GM19395 (cell line): ENCODE measurements at regions not wholly inside any gene's neighbourhood (a gene's known extent, or its start where the extent isn't known, plus 50 kb on each side); places are given as distances from the start of the nearest gene placed in this dataset.

Experiments
- ATAC-seq: cut with Tn5 transposase; IDR thresholded peaks from one replicate; pipeline ENCODE4 v1.9.1; 2021; ENCODE audit warnings: mild to moderate bottlenecking, moderate library complexity; ENCODE audit not compliant: unreplicated experiment

DNA sequence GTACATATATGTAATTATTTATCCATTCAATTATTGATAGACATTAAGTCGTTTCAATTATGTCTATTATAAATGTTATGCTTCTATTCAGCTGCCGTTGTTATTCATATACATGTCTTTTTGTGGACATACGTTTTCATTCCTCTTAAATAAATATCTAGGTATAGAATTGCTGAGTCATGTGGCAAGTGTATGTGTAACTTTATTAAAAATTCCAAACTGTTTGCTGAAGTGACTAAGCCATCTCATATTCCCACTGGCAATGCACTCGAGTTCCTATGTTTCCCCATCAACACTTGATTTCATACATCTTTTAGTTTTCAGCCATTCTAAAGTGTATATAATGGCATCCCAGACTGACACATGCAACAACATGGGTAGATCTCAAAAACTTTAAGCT is 739.7 kb upstream of the POU3F2 start:
- ATAC-seq = no peak

DNA sequence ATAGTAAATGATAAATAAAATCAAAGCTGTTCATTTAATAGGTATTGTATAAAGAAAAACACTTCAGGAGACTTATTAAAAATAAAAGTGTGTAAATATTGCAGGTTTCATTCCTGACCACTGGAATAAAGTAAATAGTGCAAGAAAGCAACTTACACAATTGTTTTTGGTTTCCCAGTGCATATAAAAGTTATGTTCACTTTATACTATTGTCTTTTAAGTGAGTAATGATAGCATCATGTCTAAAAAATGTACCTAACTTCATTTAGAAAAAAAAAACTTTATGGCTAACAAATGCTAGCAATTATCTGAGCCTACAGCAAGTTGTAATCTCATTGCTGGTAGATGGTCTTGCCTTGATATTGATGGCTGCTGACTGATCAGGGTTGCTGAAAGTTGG is 726.6 kb upstream of the POU3F2 start:
- no peak for ATAC-seq

DNA sequence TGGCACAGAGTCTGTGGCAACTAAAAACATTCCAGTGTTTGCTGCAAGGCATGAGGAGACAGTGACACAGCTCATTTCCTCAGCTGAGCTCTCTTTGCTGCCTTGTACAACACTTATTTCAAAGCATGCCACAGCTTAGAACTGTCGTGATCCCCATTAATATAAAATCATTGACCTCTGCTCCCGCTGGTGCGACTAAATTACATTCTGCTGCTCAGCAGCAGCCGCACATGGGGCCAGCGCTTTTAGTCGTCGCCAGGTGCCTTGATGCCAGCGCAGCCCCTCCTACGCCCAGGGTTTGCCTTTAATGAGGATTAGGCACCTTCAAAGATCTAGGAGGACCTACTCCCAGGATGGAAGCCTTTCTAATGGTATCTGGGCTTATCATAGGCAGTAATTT is 717.9 kb upstream of the POU3F2 start:
- ATAC-seq = no peak

DNA sequence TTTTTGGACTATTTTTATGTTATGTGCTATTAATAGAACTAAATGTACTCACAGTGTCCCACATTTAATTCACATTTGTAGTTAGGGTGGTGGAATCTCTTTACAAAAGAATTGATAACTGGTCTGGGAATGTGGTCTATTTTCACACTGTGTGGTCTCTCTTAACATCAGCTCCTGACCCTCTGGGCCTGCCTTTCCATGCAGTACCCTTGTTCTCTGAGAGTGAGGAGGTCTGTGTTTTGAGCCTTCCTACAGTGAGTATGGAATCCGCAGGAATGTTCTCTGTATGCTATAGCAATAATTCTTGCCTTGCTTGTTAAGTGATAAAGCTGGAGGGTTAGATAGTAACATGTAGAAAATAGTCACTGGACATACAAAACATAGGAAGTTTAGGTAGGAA is 717.3 kb upstream of the POU3F2 start:
- no peak for ATAC-seq

DNA sequence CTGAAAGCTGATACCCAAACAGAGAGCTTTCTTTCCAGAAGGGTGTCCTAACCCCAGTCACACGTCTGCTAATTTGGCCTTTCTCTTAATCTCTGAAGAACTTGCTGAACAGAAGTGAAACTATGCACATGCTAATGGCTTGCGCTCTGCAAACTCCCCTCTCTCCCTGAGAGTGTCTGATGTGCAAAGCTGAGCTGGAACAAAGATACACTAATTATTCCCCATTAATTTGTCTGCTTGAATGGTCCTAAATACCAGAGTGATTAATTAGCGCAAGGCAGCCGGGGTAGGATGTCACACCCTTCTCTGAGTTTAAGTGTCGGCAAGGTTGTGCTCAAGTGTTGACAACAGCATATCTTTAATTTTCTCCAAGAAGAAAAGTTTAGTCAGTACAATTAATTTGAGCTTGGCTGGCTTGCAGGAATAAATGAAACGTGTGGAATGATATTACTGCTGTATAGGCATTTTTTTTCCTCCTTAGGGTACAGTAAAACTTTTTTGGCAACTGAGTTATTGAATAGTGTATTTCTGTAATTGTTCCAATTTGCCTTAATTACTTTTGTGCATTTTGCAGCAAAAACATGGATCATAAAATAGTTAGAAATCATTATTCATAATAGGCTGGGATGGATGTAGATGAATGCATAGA is 715.9 kb upstream of the POU3F2 start:
- ATAC-seq = no peak

DNA sequence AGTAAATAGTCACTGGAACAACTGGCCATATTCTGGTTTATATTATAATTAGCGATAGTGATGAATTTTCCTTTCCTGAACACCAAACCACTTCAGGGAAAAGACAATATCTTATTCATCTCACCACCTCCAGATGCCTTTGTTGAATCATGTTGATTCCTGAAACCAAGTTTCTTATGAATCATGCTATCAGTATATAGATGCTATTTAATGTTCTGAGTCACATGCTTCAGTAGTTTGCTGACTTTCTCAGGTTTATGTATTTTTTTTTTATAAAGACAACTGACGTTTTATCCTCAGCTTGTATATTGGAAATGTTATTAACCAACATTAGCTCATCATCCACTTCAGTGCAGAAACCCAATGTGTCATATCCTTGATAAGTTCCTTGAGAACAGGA is 710.2 kb upstream of the POU3F2 start:
- ATAC-seq = no peak

DNA sequence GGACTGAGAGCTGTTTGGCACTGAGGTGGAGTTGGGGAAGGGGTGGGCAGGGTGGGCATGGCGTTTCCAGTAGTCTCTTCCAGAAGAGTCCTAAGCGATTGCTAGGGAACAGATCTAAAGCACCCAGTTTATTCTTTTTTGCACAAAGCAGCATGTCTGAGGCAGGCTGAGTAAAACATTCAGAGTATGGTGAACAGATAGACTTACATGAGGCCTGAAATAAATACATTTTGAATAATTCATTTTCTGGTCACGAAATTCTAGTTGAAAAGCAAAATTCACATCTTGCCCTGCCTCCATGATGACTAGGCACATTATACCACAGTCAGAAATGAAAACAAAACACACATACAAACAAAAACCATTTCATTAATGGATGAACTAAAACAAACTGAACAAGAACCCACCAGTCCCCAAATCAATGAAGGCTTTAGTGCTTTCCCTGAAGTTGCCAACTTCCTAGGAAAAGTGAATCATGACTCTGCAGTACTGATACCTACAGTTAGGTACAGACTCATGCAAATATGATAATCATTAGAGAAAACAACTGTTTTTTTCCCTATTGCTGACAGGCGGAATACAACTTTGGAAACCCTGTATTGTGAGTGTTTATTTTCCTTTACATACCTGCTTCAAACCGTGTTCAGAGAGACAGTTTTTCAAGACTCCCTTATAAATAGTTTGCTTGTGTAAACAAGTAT is 702.9 kb upstream of the POU3F2 start:
- ATAC-seq = no peak

DNA sequence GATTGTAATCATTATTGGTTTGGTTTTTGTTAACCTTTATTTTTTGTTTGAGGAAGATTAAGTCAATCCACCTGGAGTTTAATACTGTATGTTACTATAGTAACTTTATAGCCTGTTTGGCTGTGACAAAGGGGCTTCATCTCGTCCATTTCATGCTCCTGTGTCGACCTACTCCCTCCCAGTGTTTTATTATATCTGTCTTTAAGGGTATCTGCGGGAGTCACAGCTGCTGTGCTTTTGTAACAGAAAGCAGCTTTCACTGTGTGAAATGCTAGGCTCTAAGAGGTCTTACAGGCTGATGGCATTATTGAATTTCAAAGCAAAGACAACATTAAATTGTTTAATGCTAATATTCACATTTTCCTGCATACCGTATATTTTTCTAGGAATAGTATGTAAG is 698.0 kb upstream of the POU3F2 start:
- ATAC-seq = no peak

DNA sequence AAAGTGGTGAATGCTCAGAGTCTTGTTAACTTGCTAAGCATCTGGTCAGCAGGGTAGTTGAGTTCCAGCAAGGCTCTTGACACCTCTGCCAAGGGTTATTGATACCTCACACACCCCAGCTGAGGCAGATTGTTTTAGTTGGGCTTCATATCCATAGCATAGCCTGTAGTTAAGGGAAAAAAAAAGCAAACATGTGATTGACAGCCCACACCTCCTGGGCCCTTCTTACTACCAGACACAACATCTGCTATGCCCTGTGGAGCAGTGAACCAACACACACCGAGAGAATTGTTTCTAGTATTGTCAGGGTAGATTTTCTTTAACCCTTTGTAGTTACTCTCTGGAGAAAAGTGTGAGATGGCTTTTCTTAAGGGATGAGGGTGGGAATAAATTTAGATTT is 697.0 kb upstream of the POU3F2 start:
- no peak for ATAC-seq

DNA sequence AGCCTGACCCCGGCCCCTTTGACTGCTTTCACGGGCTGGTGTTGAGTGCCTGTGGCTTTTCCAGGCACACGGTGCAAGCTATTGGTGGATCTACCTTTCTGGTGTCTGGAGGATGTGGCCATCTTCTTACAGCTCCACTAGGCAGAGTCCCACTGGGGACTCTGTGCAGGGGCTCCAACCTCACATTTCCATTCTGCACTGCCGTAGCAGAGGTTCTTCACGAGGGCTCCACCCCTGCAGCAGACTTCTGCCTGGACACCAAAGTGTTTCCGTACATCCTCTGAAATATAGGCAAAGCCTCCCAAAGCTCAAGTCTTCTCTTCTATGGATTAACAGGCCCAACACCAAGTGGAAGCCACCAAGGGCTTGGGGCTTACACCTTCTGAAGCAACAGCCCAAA is 691.5 kb upstream of the POU3F2 start:
- ATAC-seq = no peak

DNA sequence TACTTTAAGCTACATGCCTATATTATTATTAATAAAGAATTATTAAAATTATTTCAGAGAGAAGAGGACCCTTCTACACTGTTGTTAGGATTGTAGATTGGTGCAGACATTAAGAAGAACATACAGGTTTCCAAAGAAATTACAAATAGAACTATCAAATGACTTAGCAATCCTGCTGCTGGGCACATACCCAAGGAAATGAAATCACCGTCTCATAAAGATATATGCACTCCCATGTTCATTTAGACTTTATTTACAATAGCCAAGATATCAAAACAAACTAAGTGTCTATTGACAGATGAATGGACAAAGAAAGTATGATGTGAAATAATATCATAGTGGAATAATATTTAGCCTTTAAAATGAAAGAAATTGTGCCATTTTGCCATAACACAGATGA is 687.7 kb upstream of the POU3F2 start:
- ATAC-seq = no peak

DNA sequence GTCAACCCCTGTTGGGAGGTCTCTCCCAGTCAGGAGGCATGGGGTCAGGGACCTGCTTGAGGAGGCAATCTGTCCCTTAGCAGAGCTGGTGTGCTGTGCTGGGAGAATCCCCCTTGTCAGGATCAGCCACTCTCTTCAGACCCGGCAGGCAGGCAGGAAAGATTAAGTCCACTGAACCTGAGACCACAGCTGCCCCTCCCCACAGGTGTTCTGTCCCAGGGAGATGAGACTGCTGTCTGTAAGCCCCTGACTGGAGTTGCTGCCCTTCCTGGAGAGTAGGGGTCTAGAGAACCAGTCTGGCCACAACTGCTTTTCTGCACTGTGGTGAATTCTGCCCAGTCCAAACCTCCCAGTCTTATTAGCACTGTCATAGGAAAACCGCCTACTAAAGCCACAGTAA is 677.8 kb upstream of the POU3F2 start:
- no peak for ATAC-seq

DNA sequence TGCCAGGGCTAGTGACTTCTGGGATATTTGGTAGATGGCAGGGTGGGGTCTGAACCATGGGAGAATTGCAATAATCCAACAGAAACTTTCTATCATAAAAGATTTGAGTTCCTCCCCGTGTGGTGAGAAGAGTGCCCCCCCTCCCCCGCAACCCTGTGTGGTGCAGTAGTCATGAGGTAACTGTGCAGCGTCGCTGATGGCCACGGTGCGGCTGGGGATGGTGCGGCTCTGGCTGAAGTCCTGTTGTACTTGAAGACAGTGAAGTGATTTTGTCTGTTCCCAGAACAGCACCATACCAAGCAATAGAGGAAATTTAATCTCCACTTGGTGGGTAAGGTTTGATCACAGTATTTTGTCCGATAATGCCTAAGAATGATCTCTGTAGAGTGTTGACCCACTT is 654.8 kb upstream of the POU3F2 start:
- no peak for ATAC-seq

DNA sequence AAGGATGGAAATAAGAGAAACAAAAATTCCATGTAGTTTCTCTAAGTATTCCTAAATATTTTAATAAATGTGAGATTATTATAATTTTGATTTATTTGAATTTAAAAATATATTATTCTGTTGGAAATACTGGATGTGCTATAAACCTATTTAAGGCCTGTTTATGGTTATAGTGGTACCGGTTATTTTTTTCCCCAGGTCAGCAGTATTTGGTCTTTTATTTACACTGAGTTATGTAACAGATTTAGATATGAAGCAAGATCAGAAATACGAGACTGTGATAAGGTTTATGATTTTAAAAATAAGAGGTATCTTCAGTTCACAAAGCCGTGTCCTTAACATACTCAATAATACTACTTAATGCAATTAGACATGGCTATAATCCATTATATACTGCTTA is 634.3 kb upstream of the POU3F2 start:
- ATAC-seq = no peak

DNA sequence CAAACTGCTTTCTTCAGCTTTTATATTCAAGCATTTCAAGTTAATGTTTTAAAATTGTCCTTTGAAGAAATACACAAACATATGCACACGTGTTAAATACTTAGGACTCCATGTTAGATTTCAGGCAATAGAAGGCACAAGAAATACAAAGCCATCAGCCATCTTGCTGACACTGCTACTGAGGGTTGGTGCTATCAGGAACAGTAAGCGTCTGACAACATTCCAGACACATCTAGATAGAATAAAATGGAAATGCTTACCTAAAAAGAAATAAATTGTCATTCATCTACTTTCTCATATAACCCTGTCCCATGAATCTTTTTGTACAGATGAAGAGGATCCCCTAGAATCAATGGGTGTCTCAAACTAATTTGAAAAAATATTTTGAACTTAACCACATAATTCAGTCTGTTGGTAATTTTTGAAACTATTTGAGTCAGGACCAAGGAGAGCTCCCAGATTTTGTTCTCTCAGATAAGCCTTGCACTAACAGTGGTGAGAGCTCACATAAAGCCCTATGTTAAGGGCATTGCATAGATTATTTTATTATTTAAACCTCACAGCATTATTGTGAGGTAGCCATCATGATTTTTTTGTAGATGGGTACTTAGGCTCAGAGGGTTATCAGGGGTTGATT is 631.1 kb upstream of the POU3F2 start:
- ATAC-seq = no peak

DNA sequence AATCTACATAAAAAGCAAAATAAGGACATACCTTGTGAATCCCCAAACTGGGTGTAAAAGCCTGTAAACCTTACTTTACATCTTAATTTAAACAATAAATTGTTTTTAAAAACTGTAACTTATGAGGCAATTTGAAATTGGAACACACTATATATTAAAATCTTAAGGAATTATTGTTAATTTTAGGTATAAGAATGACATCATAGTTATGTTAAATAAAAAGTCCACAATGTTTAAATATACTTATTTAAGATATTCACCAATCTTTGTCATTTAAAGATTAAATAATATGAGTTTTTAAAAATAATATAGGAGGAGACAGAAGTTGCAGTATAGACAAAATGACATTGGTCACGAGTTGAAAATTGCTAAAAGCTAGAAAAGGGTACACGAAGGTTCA is 621.9 kb upstream of the POU3F2 start:
- ATAC-seq = no peak

DNA sequence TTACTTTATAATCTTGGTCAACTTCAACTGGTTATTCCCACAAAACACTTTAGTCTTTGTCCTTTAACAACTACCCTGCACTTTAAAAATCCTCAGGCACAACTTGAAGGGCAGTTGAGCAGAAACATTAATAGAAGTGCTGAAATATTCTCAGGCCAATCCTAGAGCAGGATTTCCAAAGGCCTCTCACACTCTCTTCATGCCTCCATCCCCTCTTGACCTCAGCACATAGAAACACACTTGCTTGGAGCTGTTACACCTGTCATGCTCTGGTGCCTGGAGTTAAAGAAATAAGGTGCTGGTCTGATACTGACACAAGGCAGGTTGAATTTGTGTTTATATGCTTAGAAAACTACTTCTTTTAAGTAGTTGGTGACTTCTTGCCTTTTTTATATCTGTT is 618.8 kb upstream of the POU3F2 start:
- ATAC-seq = no peak

DNA sequence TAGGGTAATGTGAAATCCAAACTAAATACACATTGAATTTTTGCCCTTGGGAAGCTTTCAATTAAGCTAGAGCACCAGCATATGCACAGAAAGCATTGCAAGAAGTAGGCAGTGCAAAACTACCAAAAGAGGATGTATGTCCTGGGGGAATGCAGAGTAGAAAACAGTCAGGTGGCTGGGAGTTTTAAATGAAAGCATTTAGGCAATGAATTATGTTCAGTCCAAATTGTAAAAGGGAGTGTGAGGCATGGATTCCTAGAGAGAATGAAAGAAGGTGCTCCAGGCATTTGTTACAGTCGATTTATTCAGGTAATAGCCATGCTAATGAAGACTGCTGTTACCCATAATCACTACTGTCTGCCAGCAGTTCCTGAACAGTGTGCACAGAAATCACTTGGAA is 604.1 kb upstream of the POU3F2 start:
- ATAC-seq = no peak

DNA sequence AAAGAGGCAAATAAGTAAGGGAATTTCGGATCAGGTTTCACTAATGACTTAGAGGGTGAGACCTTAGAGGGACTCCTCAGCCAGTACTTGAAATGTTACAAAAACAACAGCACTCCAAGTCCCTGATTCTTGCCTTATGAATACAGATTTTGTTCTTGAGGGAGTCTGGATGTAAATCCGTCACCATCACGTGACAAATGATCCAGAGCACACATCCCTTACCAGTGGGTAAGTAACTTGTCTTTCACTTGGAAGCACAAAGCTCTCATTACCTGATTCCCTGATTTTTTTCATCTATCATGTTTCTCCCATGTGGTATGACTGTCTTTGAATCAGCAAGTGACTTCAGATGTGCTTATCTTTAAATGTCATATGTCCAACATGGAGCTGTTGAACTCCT is 595.3 kb upstream of the POU3F2 start:
- ATAC-seq = no peak

DNA sequence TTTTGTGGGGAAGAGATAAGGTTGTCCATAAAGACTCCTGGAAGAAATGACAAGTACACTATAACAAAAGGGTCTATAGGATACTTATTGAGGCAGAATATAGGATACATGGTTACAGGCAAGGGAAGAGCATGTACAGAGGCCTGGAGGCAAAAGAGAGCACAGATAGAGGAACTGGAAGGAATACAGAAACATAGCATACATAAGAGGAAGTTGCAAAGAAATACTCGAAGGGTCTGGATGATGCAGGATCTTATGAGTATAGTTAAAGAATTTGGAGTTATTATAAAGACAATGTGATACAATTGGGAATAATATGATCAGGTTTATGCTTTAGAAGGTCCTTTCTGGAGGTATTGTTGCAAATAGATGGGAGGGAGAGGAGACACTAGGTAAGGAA is 592.7 kb upstream of the POU3F2 start:
- no peak for ATAC-seq

DNA sequence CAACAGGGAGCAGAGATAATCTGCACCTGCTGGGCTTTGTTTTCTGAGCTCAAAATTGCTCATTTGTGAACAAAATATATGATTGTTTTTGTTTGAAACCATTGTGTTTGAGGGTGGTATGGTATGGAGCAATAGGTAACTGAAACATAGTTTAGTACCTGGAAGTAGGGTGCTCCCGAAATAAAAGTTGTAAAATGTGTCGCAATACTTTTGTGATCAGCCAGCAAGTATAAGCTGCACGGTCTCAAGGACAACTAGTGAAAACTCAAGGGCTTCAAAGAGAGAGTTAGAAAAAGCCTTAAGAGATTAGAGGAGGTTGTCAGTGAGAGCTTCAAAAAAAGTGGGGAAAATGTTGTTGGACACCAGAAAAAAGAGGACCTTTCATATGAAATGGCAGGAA is 579.8 kb upstream of the POU3F2 start:
- no peak for ATAC-seq

DNA sequence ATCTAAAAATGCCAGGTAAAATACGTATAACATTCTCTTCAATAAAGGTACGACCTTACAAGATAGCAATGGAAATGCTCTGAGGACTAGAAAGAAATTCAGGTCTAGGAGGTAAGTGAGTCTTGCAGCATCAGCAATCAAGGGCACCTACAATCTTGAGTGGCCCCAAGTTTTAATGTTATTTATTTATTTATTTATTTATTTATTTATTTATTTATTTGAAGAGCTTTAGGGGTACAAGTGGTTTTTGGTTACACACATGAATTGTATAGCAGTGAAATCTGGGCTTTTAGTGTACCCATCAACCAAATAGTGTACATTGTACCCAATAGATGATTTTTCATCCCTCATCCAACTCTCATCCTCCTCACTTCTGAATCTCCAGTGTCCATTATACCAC is 574.0 kb upstream of the POU3F2 start:
- no peak for ATAC-seq

DNA sequence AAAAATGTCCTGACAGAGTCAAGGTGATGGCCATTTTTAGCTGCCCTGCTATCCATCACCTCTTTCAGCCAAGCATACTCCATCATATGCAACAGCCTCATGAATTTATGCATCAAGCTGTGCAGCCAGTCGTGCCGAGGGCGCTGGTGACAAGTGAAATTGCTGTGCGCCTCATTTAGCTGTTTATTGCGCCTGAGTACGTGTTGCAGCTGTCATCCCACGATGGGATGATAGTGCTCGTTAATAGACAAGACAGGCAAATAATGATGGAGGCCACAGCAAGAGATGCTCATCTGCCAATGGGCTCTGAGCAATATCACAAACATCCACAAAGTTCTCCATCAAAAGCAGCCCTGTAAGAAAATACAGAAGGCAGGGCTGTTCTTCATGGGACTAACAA is 562.3 kb upstream of the POU3F2 start:
- ATAC-seq = no peak
